ENCODE measurements at regions not wholly inside any gene's neighbourhood (a gene's known extent, or its start where the extent isn't known, plus 50 kb on each side); places are given as distances from the start of the nearest gene placed in this dataset.

- H3K9me3 ChIP-seq (replicated peaks; ENCODE audit: control insufficient read depth, insufficient read depth, low read length), result no peaks in the 10 kb centered on the region
- H3K4me1 ChIP-seq (ENCODE audit: control insufficient read depth, insufficient read depth, low read length), result no peaks in the 10 kb centered on the region
- FAIRE-seq, result no peak
- H3K36me3 ChIP-seq (ENCODE audit: control insufficient read depth in 2 of 2, insufficient read depth in 2 of 2, low read length in 1 of 2), result no peaks in the 10 kb centered on the region
- H3K79me2 ChIP-seq (ENCODE audit: control insufficient read depth, insufficient read depth, low read length), result no peaks in the 10 kb centered on the region
- WGBS (ENCODE audit: insufficient coverage, insufficient replicate concordance, low lambda C conversion rate, missing lambda C conversion rate), result 3% methylated on average over 3 of the region's 3 CpGs
- ChIA-PET SMC1A (ENCODE audit: uncharacterized antibody, unreplicated experiment) (no interaction called here), RAD21 (ENCODE audit: unreplicated experiment) (no interaction called here), CTCF (no interaction called here), POLR2A (no interaction called here)
- ATAC-seq, result no peak
- H3K4me3 ChIP-seq, result no peak overlapping the region
- H2AFZ ChIP-seq (ENCODE audit: control insufficient read depth, low read depth, low read length), result no peak overlapping the region
- H4K20me1 ChIP-seq (ENCODE audit: control insufficient read depth, insufficient read depth), result no peaks in the 10 kb centered on the region
- TF ChIP-seq JUND (IDR thresholded peaks at IDR 0.05; ENCODE audit: low read depth, low read length), result no peak
- TF ChIP-seq NFYA (IDR thresholded peaks at IDR 0.05; ENCODE audit: borderline replicate concordance, low read depth, low read length), result no peak
- no peak for TF ChIP-seq CBFB (IDR thresholded peaks at IDR 0.05; ENCODE audit: low read depth)
- TF ChIP-seq LARP7 (IDR thresholded peaks at IDR 0.05), result no peak
- no peak for TF ChIP-seq TARDBP (IDR thresholded peaks at IDR 0.05; ENCODE audit: borderline replicate concordance)
- no peak for TF ChIP-seq ZNF207 (IDR thresholded peaks at IDR 0.05; ENCODE audit: borderline replicate concordance)
- no peak overlapping the region for H3K4me2 ChIP-seq (ENCODE audit: control insufficient read depth, insufficient read depth)
- intact Hi-C loops (cut with micrococcal nuclease; ENCODE audit: unreplicated experiment) (no loop called here), in situ Hi-C loops (cut with MboI) (no loop called here)
- H3K27ac ChIP-seq (ENCODE audit: control insufficient read depth, insufficient read depth), result no peak overlapping the region
- no peaks in the 10 kb centered on the region for H3K27me3 ChIP-seq (replicated peaks in 1 of 2; ENCODE audit: control insufficient read depth in 2 of 2, insufficient read depth in 2 of 2, low read length in 1 of 2)
- BruUV-seq (replicated peaks), result no TSS peak
- no peak for DNase-seq (ENCODE audit: low read depth, low spot score)
- no peak overlapping the region for H3K9ac ChIP-seq (ENCODE audit: control insufficient read depth, insufficient read depth, low read length)
Observed at GRCh38 chr18:7492385-7492784, 74.7 kb upstream of the PTPRM start.

- no peaks in the 10 kb centered on the region for H3K4me1 ChIP-seq (ENCODE audit: control insufficient read depth, insufficient read depth, low read length)
- CTCF ChIA-PET, result no interaction called here
- no peaks in the 10 kb centered on the region for H3K79me2 ChIP-seq (ENCODE audit: control insufficient read depth, insufficient read depth, low read length)
- TF ChIP-seq GABPA (IDR thresholded peaks at IDR 0.05; ENCODE audit: low read depth) (no peak), E4F1 (IDR thresholded peaks at IDR 0.05; ENCODE audit: borderline replicate concordance, partially characterized antibody) (no peak), ATF3 (IDR thresholded peaks at IDR 0.05; ENCODE audit: borderline replicate concordance, extremely low read depth, low read depth, low read length) (no peak), WRNIP1 (IDR thresholded peaks at IDR 0.05; ENCODE audit: borderline replicate concordance, low read depth, low read length) (no peak), BCL11A (IDR thresholded peaks at IDR 0.05; ENCODE audit: low read depth, low read length) (no peak), BCLAF1 (IDR thresholded peaks at IDR 0.05) (no peak)
Observed at GRCh38 chr18:7497081-7497480, 70.0 kb upstream of the PTPRM start.

More at GRCh38 chr18:7497081-7497480, 70.0 kb upstream of the PTPRM start:
- Histone ChIP-seq H3K27me3 (replicated peaks in 1 of 2; ENCODE audit: control insufficient read depth in 2 of 2, insufficient read depth in 2 of 2, low read length in 1 of 2) (no peaks in the 10 kb centered on the region), H4K20me1 (ENCODE audit: control insufficient read depth, insufficient read depth) (no peaks in the 10 kb centered on the region), H2AFZ (ENCODE audit: control insufficient read depth, low read depth, low read length) (no peak overlapping the region), H3K4me3 (no peak overlapping the region), H3K4me2 (ENCODE audit: control insufficient read depth, insufficient read depth) (no peak overlapping the region), H3K36me3 (ENCODE audit: control insufficient read depth in 2 of 2, insufficient read depth in 2 of 2, low read length in 1 of 2) (no peaks in the 10 kb centered on the region), H3K9me3 (replicated peaks; ENCODE audit: control insufficient read depth, insufficient read depth, low read length) (no peaks in the 10 kb centered on the region), H3K9ac (ENCODE audit: control insufficient read depth, insufficient read depth, low read length) (no peak overlapping the region), H3K27ac (ENCODE audit: control insufficient read depth, insufficient read depth) (no peak overlapping the region)
- BruUV-seq (replicated peaks), result no TSS peak
- in situ Hi-C loops (cut with MboI) (no loop called here), intact Hi-C loops (cut with micrococcal nuclease; ENCODE audit: unreplicated experiment) (no loop called here)
- no peak for DNase-seq (ENCODE audit: low read depth, low spot score)
- POLR2A ChIA-PET, result no interaction called here
- ATAC-seq, result no peak
- no peak for FAIRE-seq
- RAD21 ChIA-PET (ENCODE audit: unreplicated experiment), result no interaction called here
- SMC1A ChIA-PET (ENCODE audit: uncharacterized antibody, unreplicated experiment), result no interaction called here
